HEK293 (cell line): ENCODE measurements at regions not wholly inside any gene's neighbourhood (a gene's known extent, or its start where the extent isn't known, plus 50 kb on each side); places are given as distances from the start of the nearest gene placed in this dataset.

ENCODE experiments used
- BCL11A ChIP-seq: fragments of 450-650 bp; formaldehyde crosslinking; IDR thresholded peaks from 2 replicates; pipeline ENCODE4 v1.5.1; 2016; ENCODE audit warnings: low read depth, missing biosample characterization, missing genetic modification characterization
- CTCF ChIP-seq: fragments of 450-650 bp; formaldehyde crosslinking; IDR thresholded peaks from 2 replicates; pipeline ENCODE4 v1.5.1; 2016; ENCODE audit warnings: missing biosample characterization, missing genetic modification characterization
- OVOL3 ChIP-seq: fragments of 450-650 bp; formaldehyde crosslinking; IDR thresholded peaks from 2 replicates; pipeline ENCODE4 v1.5.1; 2016; ENCODE audit warnings: missing biosample characterization, missing genetic modification characterization
- TCF7L2 ChIP-seq: IDR thresholded peaks from 2 replicates; pipeline ENCODE4 v1.6.1; 2011; ENCODE audit warnings: low read depth, mild to moderate bottlenecking, inconsistent platforms, low read length, moderate library complexity, borderline replicate concordance
- YY1 ChIP-seq: fragments of 450-650 bp; formaldehyde crosslinking; IDR thresholded peaks from 2 replicates; pipeline ENCODE4 v1.5.1; 2018; ENCODE audit warnings: missing biosample characterization, missing genetic modification characterization
- ZBTB1 ChIP-seq: fragments of 450-650 bp; formaldehyde crosslinking; IDR thresholded peaks from 2 replicates; pipeline ENCODE4 v1.5.1; 2016; ENCODE audit warnings: missing biosample characterization, missing genetic modification characterization
- ZBTB21 ChIP-seq: fragments of 450-650 bp; formaldehyde crosslinking; IDR thresholded peaks from 2 replicates; pipeline ENCODE4 v1.5.1; 2017; ENCODE audit warnings: missing biosample characterization, missing genetic modification characterization
- ZNF184 ChIP-seq: fragments of 450-650 bp; IDR thresholded peaks from 2 replicates; pipeline ENCODE4 v1.5.1; 2018; ENCODE audit warnings: missing biosample characterization, mild to moderate bottlenecking, missing genetic modification characterization
- ZNF23 ChIP-seq: fragments of 450-650 bp; formaldehyde crosslinking; IDR thresholded peaks from 2 replicates; pipeline ENCODE4 v1.5.1; 2016; ENCODE audit warnings: missing biosample characterization, missing genetic modification characterization, borderline replicate concordance
- ZNF292 ChIP-seq: fragments of 450-650 bp; formaldehyde crosslinking; IDR thresholded peaks from 2 replicates; pipeline ENCODE4 v1.5.1; 2016; ENCODE audit warnings: low read depth, missing biosample characterization, missing genetic modification characterization, borderline replicate concordance
- ZNF530 ChIP-seq: fragments of 450-650 bp; formaldehyde crosslinking; IDR thresholded peaks from 2 replicates; pipeline ENCODE4 v1.5.1; 2016; ENCODE audit warnings: low read depth, missing biosample characterization, missing genetic modification characterization
- ZNF777 ChIP-seq: fragments of 450-650 bp; formaldehyde crosslinking; IDR thresholded peaks from 2 replicates; pipeline ENCODE4 v1.5.1; 2017; ENCODE audit warnings: missing biosample characterization, missing genetic modification characterization, borderline replicate concordance
- ZSCAN30 ChIP-seq: fragments of 450-650 bp; IDR thresholded peaks from 2 replicates; pipeline ENCODE4 v1.5.1; 2018; ENCODE audit warnings: missing biosample characterization, mild to moderate bottlenecking, missing genetic modification characterization, moderate library complexity
- TF ChIP-seq, protein P1 (sequence below): fragments of 450-650 bp; formaldehyde crosslinking; IDR thresholded peaks from 2 replicates; pipeline ENCODE4 v1.5.1; 2016; ENCODE audit warnings: missing biosample characterization, missing genetic modification characterization

GRCh38 chr7:85730012-85730411 is 543.2 kb upstream of the SEMA3D start:
- no peak for TF ChIP-seq CTCF (tag by site-specific recombination)
- no peak for TF ChIP-seq ZBTB21
- no peak for TF ChIP-seq BCL11A (tag by site-specific recombination)
- TF ChIP-seq, protein P1, sequence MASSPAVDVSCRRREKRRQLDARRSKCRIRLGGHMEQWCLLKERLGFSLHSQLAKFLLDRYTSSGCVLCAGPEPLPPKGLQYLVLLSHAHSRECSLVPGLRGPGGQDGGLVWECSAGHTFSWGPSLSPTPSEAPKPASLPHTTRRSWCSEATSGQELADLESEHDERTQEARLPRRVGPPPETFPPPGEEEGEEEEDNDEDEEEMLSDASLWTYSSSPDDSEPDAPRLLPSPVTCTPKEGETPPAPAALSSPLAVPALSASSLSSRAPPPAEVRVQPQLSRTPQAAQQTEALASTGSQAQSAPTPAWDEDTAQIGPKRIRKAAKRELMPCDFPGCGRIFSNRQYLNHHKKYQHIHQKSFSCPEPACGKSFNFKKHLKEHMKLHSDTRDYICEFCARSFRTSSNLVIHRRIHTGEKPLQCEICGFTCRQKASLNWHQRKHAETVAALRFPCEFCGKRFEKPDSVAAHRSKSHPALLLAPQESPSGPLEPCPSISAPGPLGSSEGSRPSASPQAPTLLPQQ (tag by site-specific recombination) = no peak
- TF ChIP-seq ZNF777 = no peak
- TF ChIP-seq YY1 (tag by site-specific recombination) = no peak
- no peak for TF ChIP-seq ZSCAN30
- no peak for TF ChIP-seq OVOL3 (tag by site-specific recombination)
- TF ChIP-seq ZBTB1 (tag by site-specific recombination) = no peak
- no peak for TF ChIP-seq TCF7L2
- TF ChIP-seq ZNF184 (tag by site-specific recombination) = no peak
- TF ChIP-seq ZNF23 (tag by site-specific recombination) = no peak
- no peak for TF ChIP-seq ZNF292 (tag by site-specific recombination)
- no peak for TF ChIP-seq ZNF530 (tag by site-specific recombination)
